NCI-H510A treated with DMSO at 0.1 percent for 48 hours (cell line): ENCODE measurements at regions not wholly inside any gene's neighbourhood (a gene's known extent, or its start where the extent isn't known, plus 50 kb on each side); places are given as distances from the start of the nearest gene placed in this dataset.
"Not testable (repeated sequence)": the region's sequence is repeated elsewhere in the genome, so short reads cannot be mapped to it uniquely, and the experiment has no call there.

Experiments
- DNase-seq: peaks from one replicate; lab custom pipeline; 2025; lab: John Stamatoyannopoulos, UW

- DNase-seq, result no peak
These were observed 1751.9 kb downstream of the ARAP2 start for GRCh38 chr4:34492414-34492813.

GRCh38 chr4:34502086-34502485 lies 1742.2 kb downstream of the ARAP2 start:
- no peak for DNase-seq

- not testable (repeated sequence) for DNase-seq
These were observed 1739.6 kb downstream of the ARAP2 start for GRCh38 chr4:34504731-34505130.

- DNase-seq, result not testable (repeated sequence)
These were observed 1737.7 kb downstream of the ARAP2 start for GRCh38 chr4:34506511-34507092.

- no peak for DNase-seq
These were observed 1731.7 kb downstream of the ARAP2 start for GRCh38 chr4:34512616-34513015.

- no peak for DNase-seq
These were observed 1727.8 kb downstream of the ARAP2 start for GRCh38 chr4:34516524-34516923.

- no peak for DNase-seq
These were observed 1709.4 kb downstream of the ARAP2 start for GRCh38 chr4:34534916-34535315.

- no peak for DNase-seq
These were observed 1678.2 kb downstream of the ARAP2 start for GRCh38 chr4:34566091-34566490.

GRCh38 chr4:34572026-34572425 lies 1672.3 kb downstream of the ARAP2 start:
- no peak for DNase-seq

GRCh38 chr4:34615315-34615714 lies 1629.0 kb downstream of the ARAP2 start:
- no peak for DNase-seq

GRCh38 chr4:34619531-34620162 lies 1624.7 kb downstream of the ARAP2 start:
- no peak for DNase-seq

GRCh38 chr4:34628471-34628870 lies 1615.8 kb downstream of the ARAP2 start:
- no peak for DNase-seq

- DNase-seq, result no peak
These were observed 1614.9 kb downstream of the ARAP2 start for GRCh38 chr4:34629451-34629850.

GRCh38 chr4:34633241-34633640 lies 1611.1 kb downstream of the ARAP2 start:
- DNase-seq, result no peak

GRCh38 chr4:34636623-34637022 lies 1607.7 kb downstream of the ARAP2 start:
- DNase-seq, result no peak

GRCh38 chr4:34643476-34643875 lies 1600.8 kb downstream of the ARAP2 start:
- no peak for DNase-seq

- DNase-seq, result no peak
These were observed 1599.7 kb downstream of the ARAP2 start for GRCh38 chr4:34644579-34645115.

- DNase-seq, result no peak
These were observed 1594.6 kb downstream of the ARAP2 start for GRCh38 chr4:34649716-34650115.

GRCh38 chr4:34664051-34664450 lies 1580.3 kb downstream of the ARAP2 start:
- DNase-seq, result no peak

GRCh38 chr4:34676400-34676799 lies 1567.9 kb downstream of the ARAP2 start:
- DNase-seq, result no peak

GRCh38 chr4:34678431-34678830 lies 1565.9 kb downstream of the ARAP2 start:
- no peak for DNase-seq

- no peak for DNase-seq
These were observed 1565.1 kb downstream of the ARAP2 start for GRCh38 chr4:34679228-34679627.

GRCh38 chr4:34709564-34709963 lies 1534.8 kb downstream of the ARAP2 start:
- no peak for DNase-seq
